ENCODE measurements at regions not wholly inside any gene's neighbourhood (a gene's known extent, or its start where the extent isn't known, plus 50 kb on each side); places are given as distances from the start of the nearest gene placed in this dataset.

GRCh38 chr15:39143479-39143878, 437.4 kb upstream of the THBS1 start:
- peaks cover 14% of the 10 kb centered on the region for H3K4me1 ChIP-seq (ENCODE audit: low read length)

GRCh38 chr15:39144051-39144450, 436.8 kb upstream of the THBS1 start:
- H3K4me2 ChIP-seq (ENCODE audit: low read length) = no peak overlapping the region
- no peaks in the 10 kb centered on the region for H3K79me2 ChIP-seq (ENCODE audit: low read length)
- no peak overlapping the region for H3K27ac ChIP-seq (ENCODE audit: low read length)
- no peak overlapping the region for H3K9ac ChIP-seq (ENCODE audit: low read length)
- H3K9me3 ChIP-seq (ENCODE audit: insufficient read depth, low read length) = no peaks in the 10 kb centered on the region
- peaks cover 14% of the 10 kb centered on the region for H3K4me1 ChIP-seq (ENCODE audit: low read length)
- no peak for TF ChIP-seq EZH2phosphoT487 (IDR thresholded peaks at IDR 0.05; ENCODE audit: low read depth)
- no peak for TF ChIP-seq CTCF (IDR thresholded peaks at IDR 0.05; ENCODE audit: low read depth, low read length)
- no peaks in the 10 kb centered on the region for H4K20me1 ChIP-seq (ENCODE audit: insufficient read depth, low read length)
- no peak overlapping the region for H3K4me3 ChIP-seq (ENCODE audit: low read length)
- H2AFZ ChIP-seq (ENCODE audit: low read depth, low read length) = no peak overlapping the region
- H3K36me3 ChIP-seq (replicated peaks; ENCODE audit: low read depth, low read length) = no peaks in the 10 kb centered on the region
- no peaks in the 10 kb centered on the region for H3K27me3 ChIP-seq (ENCODE audit: low read depth, low read length)

More at GRCh38 chr15:39143479-39143878, 437.4 kb upstream of the THBS1 start:
- H3K4me3 ChIP-seq (ENCODE audit: low read length) = no peak overlapping the region
- H3K4me2 ChIP-seq (ENCODE audit: low read length) = no peak overlapping the region
- H3K36me3 ChIP-seq (replicated peaks; ENCODE audit: low read depth, low read length) = no peaks in the 10 kb centered on the region
- no peaks in the 10 kb centered on the region for H4K20me1 ChIP-seq (ENCODE audit: insufficient read depth, low read length)
- H2AFZ ChIP-seq (ENCODE audit: low read depth, low read length) = no peak overlapping the region
- TF ChIP-seq EZH2phosphoT487 (IDR thresholded peaks at IDR 0.05; ENCODE audit: low read depth) (no peak), CTCF (IDR thresholded peaks at IDR 0.05; ENCODE audit: low read depth, low read length) (no peak)
- H3K27ac ChIP-seq (ENCODE audit: low read length) = no peak overlapping the region
- no peaks in the 10 kb centered on the region for H3K27me3 ChIP-seq (ENCODE audit: low read depth, low read length)
- no peak overlapping the region for H3K9ac ChIP-seq (ENCODE audit: low read length)
- no peaks in the 10 kb centered on the region for H3K79me2 ChIP-seq (ENCODE audit: low read length)
- H3K9me3 ChIP-seq (ENCODE audit: insufficient read depth, low read length) = no peaks in the 10 kb centered on the region

GRCh38 chr15:39144613-39145499, 436.0 kb upstream of the THBS1 start:
- H3K36me3 ChIP-seq (replicated peaks; ENCODE audit: low read depth, low read length) = no peaks in the 10 kb centered on the region
- H4K20me1 ChIP-seq (ENCODE audit: insufficient read depth, low read length) = no peaks in the 10 kb centered on the region
- H3K4me3 ChIP-seq (ENCODE audit: low read length) = no peak overlapping the region
- peak overlapping the region; percentile 34 for H3K4me2 ChIP-seq (ENCODE audit: low read length)
- no peak overlapping the region for H3K9ac ChIP-seq (ENCODE audit: low read length)
- H3K27me3 ChIP-seq (ENCODE audit: low read depth, low read length) = no peaks in the 10 kb centered on the region
- no peaks in the 10 kb centered on the region for H3K79me2 ChIP-seq (ENCODE audit: low read length)
- TF ChIP-seq CTCF (IDR thresholded peaks at IDR 0.05; ENCODE audit: low read depth, low read length) (no peak), EZH2phosphoT487 (IDR thresholded peaks at IDR 0.05; ENCODE audit: low read depth) (no peak)
- H3K27ac ChIP-seq (ENCODE audit: low read length) = no peak overlapping the region
- H3K9me3 ChIP-seq (ENCODE audit: insufficient read depth, low read length) = no peaks in the 10 kb centered on the region
- peaks cover 21% of the 10 kb centered on the region for H3K4me1 ChIP-seq (ENCODE audit: low read length)
- no peak overlapping the region for H2AFZ ChIP-seq (ENCODE audit: low read depth, low read length)

- no peak overlapping the region for H2AFZ ChIP-seq (ENCODE audit: low read depth, low read length)
- H3K9me3 ChIP-seq (ENCODE audit: insufficient read depth, low read length) = no peaks in the 10 kb centered on the region
- peaks cover 26% of the 10 kb centered on the region for H3K4me1 ChIP-seq (ENCODE audit: low read length)
- TF ChIP-seq CTCF (IDR thresholded peaks at IDR 0.05; ENCODE audit: low read depth, low read length) (no peak), EZH2phosphoT487 (IDR thresholded peaks at IDR 0.05; ENCODE audit: low read depth) (no peak)
- no peaks in the 10 kb centered on the region for H4K20me1 ChIP-seq (ENCODE audit: insufficient read depth, low read length)
- no peak overlapping the region for H3K4me2 ChIP-seq (ENCODE audit: low read length)
- no peaks in the 10 kb centered on the region for H3K79me2 ChIP-seq (ENCODE audit: low read length)
- no peaks in the 10 kb centered on the region for H3K27me3 ChIP-seq (ENCODE audit: low read depth, low read length)
- H3K4me3 ChIP-seq (ENCODE audit: low read length) = no peak overlapping the region
- no peaks in the 10 kb centered on the region for H3K36me3 ChIP-seq (replicated peaks; ENCODE audit: low read depth, low read length)
- no peak overlapping the region for H3K9ac ChIP-seq (ENCODE audit: low read length)
- no peak overlapping the region for H3K27ac ChIP-seq (ENCODE audit: low read length)
These were observed 434.8 kb upstream of the THBS1 start for GRCh38 chr15:39145854-39146625.

Measured in OCI-LY3 (cell line).